LNCAP (cell line): ENCODE measurements at regions not wholly inside any gene's neighbourhood (a gene's known extent, or its start where the extent isn't known, plus 50 kb on each side); places are given as distances from the start of the nearest gene placed in this dataset.

Experiments
- TF ChIP-seq, protein P1 (sequence below): fragments of 450-650 bp; IDR thresholded peaks from 2 replicates; pipeline ENCODE4 v1.5.1; 2017; ENCODE audit warnings: mild to moderate bottlenecking

DNA sequence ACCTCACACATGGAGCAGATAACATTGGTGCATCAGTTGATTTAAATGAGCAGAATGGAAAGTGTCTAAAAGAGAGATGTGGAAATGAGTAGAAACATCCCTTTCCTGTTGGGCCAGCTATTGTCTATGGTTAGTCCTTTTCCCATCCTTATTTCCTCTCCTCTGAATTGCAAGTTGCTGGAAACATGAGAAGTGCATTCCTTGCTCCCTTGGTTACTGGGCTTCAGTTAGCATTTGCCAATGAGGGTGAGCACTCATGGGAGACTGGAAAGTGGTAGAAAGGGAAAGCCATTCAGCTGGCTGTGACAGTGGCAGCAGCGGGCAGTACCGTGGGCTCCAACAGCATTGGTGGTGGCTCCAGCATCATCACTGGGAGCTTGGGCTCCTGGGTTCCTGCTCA, 96.0 kb upstream of the IGFBP7 start:
- TF ChIP-seq, protein P1, sequence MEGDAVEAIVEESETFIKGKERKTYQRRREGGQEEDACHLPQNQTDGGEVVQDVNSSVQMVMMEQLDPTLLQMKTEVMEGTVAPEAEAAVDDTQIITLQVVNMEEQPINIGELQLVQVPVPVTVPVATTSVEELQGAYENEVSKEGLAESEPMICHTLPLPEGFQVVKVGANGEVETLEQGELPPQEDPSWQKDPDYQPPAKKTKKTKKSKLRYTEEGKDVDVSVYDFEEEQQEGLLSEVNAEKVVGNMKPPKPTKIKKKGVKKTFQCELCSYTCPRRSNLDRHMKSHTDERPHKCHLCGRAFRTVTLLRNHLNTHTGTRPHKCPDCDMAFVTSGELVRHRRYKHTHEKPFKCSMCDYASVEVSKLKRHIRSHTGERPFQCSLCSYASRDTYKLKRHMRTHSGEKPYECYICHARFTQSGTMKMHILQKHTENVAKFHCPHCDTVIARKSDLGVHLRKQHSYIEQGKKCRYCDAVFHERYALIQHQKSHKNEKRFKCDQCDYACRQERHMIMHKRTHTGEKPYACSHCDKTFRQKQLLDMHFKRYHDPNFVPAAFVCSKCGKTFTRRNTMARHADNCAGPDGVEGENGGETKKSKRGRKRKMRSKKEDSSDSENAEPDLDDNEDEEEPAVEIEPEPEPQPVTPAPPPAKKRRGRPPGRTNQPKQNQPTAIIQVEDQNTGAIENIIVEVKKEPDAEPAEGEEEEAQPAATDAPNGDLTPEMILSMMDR, result no peak

DNA sequence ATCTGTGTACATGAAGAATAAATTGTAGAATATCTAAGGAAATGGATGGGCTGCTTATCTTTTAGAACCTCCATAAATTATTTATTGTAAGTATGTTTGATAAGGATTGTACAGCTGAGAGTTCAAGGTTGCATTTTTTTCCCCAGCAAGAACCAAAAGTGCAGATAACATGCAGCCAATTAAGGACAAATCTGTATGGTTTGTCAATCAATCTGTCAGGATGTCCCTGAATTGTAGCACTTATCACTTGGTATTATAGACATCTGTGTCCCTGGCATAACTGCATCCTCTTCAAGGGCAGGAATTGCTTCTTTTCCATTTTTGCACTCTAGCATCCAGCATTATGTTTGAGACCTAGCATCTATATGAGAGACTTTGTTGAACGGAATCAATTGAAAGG, 95.4 kb upstream of the IGFBP7 start:
- TF ChIP-seq, protein P1, result no peak

DNA sequence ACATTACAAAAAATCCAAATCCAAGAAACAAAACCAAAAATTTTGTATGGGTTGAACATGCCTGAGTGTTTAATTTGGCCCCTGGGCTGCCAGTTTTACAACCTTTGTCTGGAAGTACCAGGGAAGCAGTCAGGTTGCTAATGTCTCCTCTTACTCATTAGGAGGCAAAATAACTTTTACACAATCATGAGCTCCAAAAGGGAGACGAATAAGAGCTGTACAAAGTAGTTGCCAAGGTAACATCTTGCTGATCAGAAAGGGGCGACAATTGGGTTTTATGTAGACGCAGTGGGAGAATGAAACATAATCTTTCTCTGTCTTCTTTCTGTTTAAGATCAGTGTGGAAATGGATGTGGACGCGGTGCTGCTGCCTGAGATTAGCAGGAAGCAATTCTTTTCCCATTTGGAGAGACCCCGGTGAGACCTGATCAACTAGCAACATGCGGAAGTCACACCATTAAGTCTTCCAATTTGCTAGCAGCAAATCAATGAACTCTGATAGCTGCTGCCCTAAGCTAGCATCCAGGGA, 90.7 kb upstream of the IGFBP7 start:
- TF ChIP-seq, protein P1, result no peak

DNA sequence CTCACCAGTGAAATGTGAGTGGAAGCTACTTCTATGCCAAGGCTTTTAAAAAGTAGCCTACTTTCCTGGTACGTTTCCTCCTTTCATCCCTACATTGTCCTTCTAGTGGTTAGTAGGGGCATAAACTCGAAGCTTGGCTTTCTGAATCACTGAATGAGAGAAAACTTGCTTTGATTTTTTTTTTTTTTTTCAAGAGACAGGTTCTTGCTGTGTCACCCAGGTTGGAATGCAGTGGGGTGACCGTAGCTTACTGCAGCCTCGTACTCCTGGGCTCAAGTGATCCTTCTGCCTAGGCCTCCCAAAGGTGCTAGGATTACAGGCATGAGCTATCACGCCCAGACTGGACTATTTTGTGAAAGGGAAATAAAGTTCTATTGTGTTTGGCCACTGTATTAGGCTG, 89.1 kb upstream of the IGFBP7 start:
- TF ChIP-seq, protein P1, result no peak

DNA sequence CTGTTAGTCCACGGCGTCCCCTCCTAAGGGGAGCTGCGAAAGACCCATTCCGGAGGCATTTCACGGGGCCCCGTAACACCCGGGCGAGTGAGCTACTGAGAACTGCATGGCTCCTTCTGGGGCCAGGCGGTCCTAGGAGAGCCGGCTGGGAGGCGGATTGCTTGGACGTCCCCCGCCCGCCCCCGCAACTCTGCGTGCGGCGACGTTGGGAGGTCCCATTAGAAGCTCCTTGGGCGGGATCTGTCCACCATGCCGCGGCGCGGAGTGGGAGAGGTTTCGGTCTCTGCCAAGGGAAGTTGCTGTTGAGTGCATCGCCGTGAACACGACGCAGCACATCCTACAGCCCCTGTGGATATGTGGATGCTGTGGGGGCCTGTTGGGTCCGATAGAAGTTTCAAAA, 85.4 kb upstream of the IGFBP7 start:
- TF ChIP-seq, protein P1, result no peak

DNA sequence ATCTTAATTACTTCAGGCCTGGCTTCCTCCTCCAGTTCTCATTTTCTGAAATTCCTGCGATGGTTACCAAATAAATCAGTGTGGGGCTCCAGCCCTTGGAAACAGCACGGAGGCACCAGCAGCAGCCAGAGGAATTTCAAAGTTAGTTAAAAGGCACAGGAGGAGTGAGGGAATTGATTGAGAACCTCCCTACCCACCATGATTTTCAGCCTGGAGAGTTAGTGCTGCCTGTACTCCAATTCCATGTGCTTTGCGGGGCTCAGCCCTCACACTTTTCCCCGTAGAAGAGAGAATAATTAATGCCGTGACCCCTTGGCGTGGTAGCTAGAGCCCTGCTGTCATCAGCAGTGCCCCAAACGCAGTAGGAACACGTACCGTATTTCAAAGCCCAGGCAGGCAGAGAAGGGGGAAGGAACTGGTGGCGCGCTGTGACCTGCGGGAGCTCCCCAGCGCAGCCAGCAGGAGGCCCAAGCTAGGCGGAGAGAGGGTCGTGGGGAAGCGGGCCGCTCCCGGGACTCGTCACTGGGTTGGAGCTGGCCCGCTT, 84.0 kb upstream of the IGFBP7 start:
- TF ChIP-seq, protein P1, result no peak

DNA sequence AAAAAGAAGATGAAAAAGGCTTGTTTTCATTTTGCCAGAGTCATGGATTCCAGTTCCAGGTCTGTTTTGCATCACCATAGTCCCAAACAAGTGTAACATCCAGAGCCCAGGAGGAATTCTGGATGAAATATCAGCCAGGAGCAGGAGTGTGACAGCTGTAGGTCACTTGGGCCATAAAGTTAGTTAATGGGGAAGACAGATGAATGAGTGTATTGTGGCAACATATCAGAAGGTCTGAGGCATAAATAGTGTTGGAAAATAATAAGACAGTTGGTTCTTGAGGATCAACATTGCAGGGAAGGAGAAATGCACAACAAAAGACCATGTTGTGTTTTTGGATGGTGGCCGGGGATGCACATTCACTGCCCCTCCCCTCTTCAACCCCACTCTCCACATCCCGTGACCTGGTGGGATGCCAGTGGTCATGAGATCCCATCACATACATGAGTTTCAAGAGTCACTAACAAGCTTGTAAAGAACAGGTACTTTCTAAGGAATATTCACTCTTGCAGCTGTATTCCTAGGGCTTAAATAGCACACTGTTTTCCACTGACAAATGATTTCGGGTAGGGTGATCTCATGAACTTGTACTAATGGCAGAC, 83.1 kb upstream of the IGFBP7 start:
- TF ChIP-seq, protein P1, result no peak
